ENCODE measurements at regions not wholly inside any gene's neighbourhood (a gene's known extent, or its start where the extent isn't known, plus 50 kb on each side); places are given as distances from the start of the nearest gene placed in this dataset.

DNA sequence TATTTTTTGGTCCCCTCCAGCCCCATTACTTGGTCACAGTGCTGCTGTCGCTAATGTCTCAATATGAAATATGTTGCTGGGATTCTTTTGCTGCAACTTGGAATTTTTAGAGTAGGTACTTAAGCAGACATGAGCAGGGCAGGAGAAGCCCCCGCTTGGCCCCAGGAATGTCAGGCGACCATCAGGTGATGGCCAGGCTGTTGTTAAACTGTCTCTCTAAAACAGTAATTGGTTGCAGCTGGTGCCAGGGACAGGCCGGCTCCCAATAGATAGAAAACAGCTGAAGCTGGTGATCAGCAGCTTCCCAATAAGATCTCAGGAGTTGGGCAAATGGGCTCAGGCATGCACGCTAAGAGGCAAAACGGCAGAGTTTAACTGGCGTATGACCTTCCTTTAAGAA is 329.9 kb upstream of the TBL1XR1 start:
- TF ChIP-seq ZNF549 (CRISPR knock-in tag; IDR thresholded peaks at IDR 0.05) (no peak), ZNF274 (CRISPR knock-in tag; IDR thresholded peaks at IDR 0.05) (no peak), FOXC1 (CRISPR knock-in tag; IDR thresholded peaks at IDR 0.05; ENCODE audit: borderline replicate concordance) (no peak), POLR2A (IDR thresholded peaks at IDR 0.05; ENCODE audit: insufficient read depth in 1 of 2, low read depth in 2 of 2, low read length in 2 of 2) (no peak), PHF5A (CRISPR knock-in tag; IDR thresholded peaks at IDR 0.05; ENCODE audit: low read depth, unreplicated experiment) (no peak)
